Fibroblast of lung (primary cell): ENCODE measurements at regions not wholly inside any gene's neighbourhood (a gene's known extent, or its start where the extent isn't known, plus 50 kb on each side); places are given as distances from the start of the nearest gene placed in this dataset.

ENCODE experiments used
- DNase-seq, 2 donors: peaks; one replicate each; pipeline versions ENCODE4 v3.0.0 to v3.0.0-alpha.2; 2010; ENCODE audit warnings: low read depth in 2 of 2
- H2AFZ ChIP-seq: 2 replicates; pipeline ENCODE4 v1.5.1; 2012; ENCODE audit warnings: low read length, control low read depth, inconsistent platforms
- H3K27ac ChIP-seq: 2 replicates; pipeline ENCODE4 v1.5.1; 2011; ENCODE audit warnings: low read length, control low read depth; ENCODE audit not compliant: insufficient read depth
- H3K27me3 ChIP-seq: 2 replicates; pipeline ENCODE4 v1.5.1; 2011; ENCODE audit warnings: mild to moderate bottlenecking, low read length; ENCODE audit not compliant: control insufficient read depth, insufficient read depth
- H3K36me3 ChIP-seq: 2 replicates; pipeline ENCODE4 v1.5.1; 2011; ENCODE audit warnings: low read length; ENCODE audit not compliant: control insufficient read depth, insufficient read depth
- H3K4me1 ChIP-seq: 2 replicates; pipeline ENCODE4 v1.5.1; 2011; ENCODE audit warnings: low read length; ENCODE audit not compliant: control insufficient read depth, insufficient read depth; ENCODE audit errors: extremely low read depth
- H3K4me2 ChIP-seq: 2 replicates; pipeline ENCODE4 v1.5.1; 2011; ENCODE audit warnings: low read length, control low read depth; ENCODE audit not compliant: insufficient read depth; ENCODE audit errors: extremely low read depth
- H3K4me3 ChIP-seq, 4 experiments: fragments of 200-600 bp in 1 of 4; sonication (generic) in 1 of 4; replicated peaks in 1 of 4; 2 replicates each; pipeline ENCODE4 v1.5.1; 2011 to 2016; ENCODE audit warnings: low read length in 4 of 4, low read depth in 3 of 4, mild to moderate bottlenecking in 3 of 4, control low read depth in 2 of 4, inconsistent platforms in 1 of 4, mixed read lengths in 1 of 4; ENCODE audit not compliant: insufficient read depth in 1 of 4; ENCODE audit errors: control extremely low read depth in 1 of 4
- H3K79me2 ChIP-seq: 2 replicates; pipeline ENCODE4 v1.5.1; 2012; ENCODE audit warnings: mild to moderate bottlenecking, low read length, inconsistent platforms; ENCODE audit not compliant: control insufficient read depth, insufficient read depth
- H3K9ac ChIP-seq: 2 replicates; pipeline ENCODE4 v1.5.1; 2011; ENCODE audit warnings: mild to moderate bottlenecking, low read length, control low read depth; ENCODE audit not compliant: insufficient read depth
- H3K9me3 ChIP-seq: 2 replicates; pipeline ENCODE4 v1.5.1; 2012; ENCODE audit warnings: low read depth, low read length; ENCODE audit not compliant: control insufficient read depth, insufficient read depth
- H4K20me1 ChIP-seq: 2 replicates; pipeline ENCODE4 v1.5.1; 2011; ENCODE audit warnings: low read length; ENCODE audit not compliant: control insufficient read depth, insufficient read depth; ENCODE audit errors: extremely low read depth
- CTCF ChIP-seq, 2 donors: IDR thresholded peaks in 1 of 2; conservative IDR thresholded peaks in 1 of 2; 1 replicate in 1 of 2; 2 replicates in 1 of 2; pipeline ENCODE4 v1.5.1; 2011 to 2012; ENCODE audit warnings: low read length in 2 of 2, control low read depth in 1 of 2, inconsistent platforms in 1 of 2, low read depth in 1 of 2, mild to moderate bottlenecking in 1 of 2
- EZH2 ChIP-seq: IDR thresholded peaks from 2 replicates; pipeline ENCODE4 v1.5.1; 2012; ENCODE audit warnings: low read length, control low read depth, mild to moderate bottlenecking; ENCODE audit errors: missing control alignments

- Histone ChIP-seq H3K9me3 (no peaks in the 10 kb centered on the region), H3K9ac (no peak overlapping the region), H3K27me3 (no peaks in the 10 kb centered on the region), H3K4me3 (no peak overlapping the region), H3K27ac (no peak overlapping the region), H3K4me1 (no peaks in the 10 kb centered on the region), H2AFZ (no peak overlapping the region), H3K79me2 (no peaks in the 10 kb centered on the region), H3K4me2 (no peak overlapping the region), H4K20me1 (no peaks in the 10 kb centered on the region), H3K36me3 (no peaks in the 10 kb centered on the region)
- no peak for TF ChIP-seq CTCF (conservative IDR thresholded peaks at IDR 0.05 in 1 of 2, IDR thresholded peaks at IDR 0.05 in 1 of 2; ENCODE audit: low read depth in 1 of 2, low read length in 2 of 2)
- no peak for TF ChIP-seq EZH2
- no peak for DNase-seq
Observed at GRCh38 chr1:229751610-229752009, 125.6 kb downstream of the URB2 start.

- Histone ChIP-seq H3K9me3 (no peaks in the 10 kb centered on the region), H3K79me2 (no peaks in the 10 kb centered on the region)
- no peak for DNase-seq
Observed at GRCh38 chr1:229752679-229753078, 126.6 kb downstream of the URB2 start.

GRCh38 chr1:229753764-229754551 lies 127.9 kb downstream of the URB2 start:
- Histone ChIP-seq H3K4me3 (no peak overlapping the region), H2AFZ (no peak overlapping the region), H4K20me1 (no peaks in the 10 kb centered on the region), H3K4me2 (no peak overlapping the region), H3K27me3 (no peaks in the 10 kb centered on the region), H3K4me1 (no peaks in the 10 kb centered on the region), H3K27ac (no peak overlapping the region), H3K9ac (no peak overlapping the region), H3K36me3 (no peaks in the 10 kb centered on the region), H3K9me3 (no peaks in the 10 kb centered on the region), H3K79me2 (no peaks in the 10 kb centered on the region)
- TF ChIP-seq EZH2 (no peak), CTCF (conservative IDR thresholded peaks at IDR 0.05 in 1 of 2, IDR thresholded peaks at IDR 0.05 in 1 of 2; ENCODE audit: low read depth in 1 of 2, low read length in 2 of 2) (no peak)
- no peak for DNase-seq

More at GRCh38 chr1:229752679-229753078, 126.6 kb downstream of the URB2 start:
- Histone ChIP-seq H3K4me3 (no peak overlapping the region), H4K20me1 (no peaks in the 10 kb centered on the region), H3K9ac (no peak overlapping the region), H3K4me1 (no peaks in the 10 kb centered on the region), H3K4me2 (no peak overlapping the region), H3K36me3 (no peaks in the 10 kb centered on the region), H3K27me3 (no peaks in the 10 kb centered on the region), H2AFZ (no peak overlapping the region), H3K27ac (no peak overlapping the region)
- TF ChIP-seq CTCF (conservative IDR thresholded peaks at IDR 0.05 in 1 of 2, IDR thresholded peaks at IDR 0.05 in 1 of 2; ENCODE audit: low read depth in 1 of 2, low read length in 2 of 2) (no peak), EZH2 (no peak)
